Hepatic stellate cell (primary cell): ENCODE measurements at regions not wholly inside any gene's neighbourhood (a gene's known extent, or its start where the extent isn't known, plus 50 kb on each side); places are given as distances from the start of the nearest gene placed in this dataset.

Source experiments
- DNase-seq: peaks from one replicate; pipeline ENCODE4 v3.0.0; 2011; ENCODE audit warnings: low spot score

DNA sequence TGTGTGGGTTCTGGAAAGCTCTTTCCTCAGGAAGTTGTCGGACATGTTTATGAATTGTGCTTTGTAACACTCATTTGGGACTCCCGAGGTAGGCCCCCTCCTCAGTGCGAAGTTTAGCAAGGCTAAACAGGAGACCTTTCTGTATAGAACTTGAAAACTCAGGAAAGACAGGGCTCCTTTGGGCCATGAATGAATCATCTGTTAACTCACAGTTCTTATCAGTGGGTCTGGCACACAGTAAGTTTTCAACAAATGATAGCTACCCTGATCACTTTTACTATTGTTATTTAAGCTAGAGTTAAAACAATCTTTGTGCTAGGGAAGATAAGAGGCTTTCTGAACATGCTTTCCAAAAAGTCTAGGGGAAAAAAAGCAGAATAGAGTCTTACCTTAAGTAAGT lies 430.5 kb upstream of the ETAA1 start:
- no peak for DNase-seq

GRCh38 chr2:66968946-66969345 lies 428.2 kb upstream of the ETAA1 start:
- DNase-seq: no peak

GRCh38 chr2:66981074-66981473 lies 416.1 kb upstream of the ETAA1 start:
- DNase-seq: no peak

DNA sequence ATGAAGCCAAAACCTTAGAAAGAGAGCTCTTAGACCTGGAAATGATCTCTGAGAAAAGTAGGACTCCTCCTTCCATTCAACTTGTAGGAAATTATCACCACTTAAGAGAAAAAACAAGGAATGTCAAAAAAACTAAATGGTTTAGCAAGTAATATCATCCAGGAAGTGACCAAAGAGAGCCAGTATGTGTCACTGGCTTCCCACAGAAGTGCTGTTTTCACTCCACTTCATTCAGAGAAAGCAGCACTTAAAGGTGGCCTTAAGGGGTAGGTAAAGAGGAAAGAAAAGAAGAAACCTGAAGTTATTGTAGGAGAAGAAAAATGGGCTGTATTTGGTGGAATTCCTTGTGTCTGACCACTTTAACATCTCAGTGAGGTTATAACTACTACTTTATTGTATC lies 414.4 kb upstream of the ETAA1 start:
- DNase-seq: no peak

DNA sequence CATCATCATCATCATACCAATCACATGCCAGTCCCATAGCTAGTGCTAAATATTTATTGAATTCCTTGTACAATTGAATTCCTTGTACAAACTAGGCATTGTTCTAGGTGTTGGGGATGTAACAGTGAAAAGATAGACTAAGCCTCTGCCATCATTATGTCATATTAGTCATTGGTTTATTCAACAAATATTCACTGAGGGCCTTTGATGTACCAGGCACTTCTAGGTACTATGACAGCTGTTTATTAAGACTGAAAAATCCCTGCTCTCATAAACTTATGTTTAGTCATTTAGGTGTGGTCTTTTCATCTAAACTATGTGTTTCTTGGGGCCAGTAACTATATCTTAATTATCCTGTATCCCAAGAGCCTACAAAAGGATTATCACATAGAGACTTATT lies 412.3 kb upstream of the ETAA1 start:
- DNase-seq: no peak

- no peak for DNase-seq
These were observed 411.2 kb upstream of the ETAA1 start for GRCh38 chr2:66985906-66986305.

GRCh38 chr2:66987733-66988132 lies 409.4 kb upstream of the ETAA1 start:
- DNase-seq: no peak

GRCh38 chr2:66994654-66995053 lies 402.5 kb upstream of the ETAA1 start:
- no peak for DNase-seq

DNA sequence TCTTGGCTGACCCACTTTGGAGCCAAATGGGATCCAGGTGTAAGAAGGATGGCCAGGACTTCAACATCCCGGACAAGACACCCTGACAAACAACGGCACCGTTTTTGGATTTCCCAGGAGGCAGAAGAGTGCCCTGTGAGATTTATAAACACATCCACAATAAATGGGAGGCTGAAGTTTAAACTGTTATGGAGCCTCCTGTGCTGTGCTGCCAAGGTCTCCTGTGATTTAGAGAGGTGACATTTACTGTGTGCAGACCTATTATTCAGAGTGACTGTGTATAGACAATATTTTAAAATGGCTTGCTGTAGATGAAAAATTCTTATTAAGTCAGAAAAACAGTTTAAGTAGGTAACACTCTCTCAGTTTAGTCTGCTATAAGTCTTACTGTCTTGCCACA lies 401.5 kb upstream of the ETAA1 start:
- DNase-seq: no peak

GRCh38 chr2:67002618-67003371 lies 394.3 kb upstream of the ETAA1 start:
- no peak for DNase-seq

DNA sequence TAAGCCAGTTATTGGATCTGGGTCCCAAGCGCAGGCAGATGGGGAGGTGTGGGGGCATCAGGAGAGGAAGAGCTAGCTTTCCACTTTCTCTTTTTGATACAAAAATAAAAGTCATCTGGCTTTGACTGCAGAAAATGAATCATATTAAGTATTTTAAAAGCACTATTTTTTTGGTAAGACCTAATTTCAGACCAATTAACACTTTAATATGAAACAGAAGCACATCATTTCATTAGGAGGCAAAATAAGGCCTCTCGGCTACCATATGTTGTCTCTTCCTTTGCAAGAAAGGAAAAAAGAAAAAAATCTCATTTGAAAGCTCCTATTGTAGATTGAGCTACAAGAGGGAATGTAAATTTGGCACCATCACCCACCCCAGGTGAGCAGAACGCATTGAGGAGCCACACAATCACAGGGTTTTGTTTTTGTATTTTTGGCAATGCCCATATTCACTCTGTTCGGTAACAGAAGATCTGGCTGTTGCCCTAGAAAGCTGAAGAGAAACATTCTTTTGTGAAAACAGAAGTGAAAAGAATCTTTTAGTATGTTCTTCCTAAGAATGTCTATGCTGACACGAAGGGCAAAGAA lies 390.7 kb upstream of the ETAA1 start:
- no peak for DNase-seq

DNA sequence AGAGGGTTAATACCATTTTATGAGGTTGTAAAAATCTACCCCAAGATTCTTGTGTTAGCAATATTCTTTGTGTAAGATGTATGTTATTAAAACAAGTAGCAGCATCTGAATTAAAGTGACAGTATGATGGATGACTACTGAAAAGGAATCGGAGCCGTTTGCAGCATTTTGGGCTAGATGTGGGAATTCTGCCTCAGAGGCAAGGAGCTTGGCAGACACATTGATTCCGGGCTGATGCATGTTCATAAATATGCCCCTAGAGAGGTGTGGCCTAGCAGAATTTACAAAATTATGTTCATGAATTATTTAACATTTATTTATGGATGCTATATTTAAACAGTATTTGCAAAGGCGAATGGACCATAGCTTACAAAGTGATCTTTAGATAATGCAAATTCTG lies 389.0 kb upstream of the ETAA1 start:
- DNase-seq: no peak

- DNase-seq: no peak
These were observed 385.0 kb upstream of the ETAA1 start for GRCh38 chr2:67012165-67012564.

- DNase-seq: no peak
These were observed 383.3 kb upstream of the ETAA1 start for GRCh38 chr2:67013821-67014220.

DNA sequence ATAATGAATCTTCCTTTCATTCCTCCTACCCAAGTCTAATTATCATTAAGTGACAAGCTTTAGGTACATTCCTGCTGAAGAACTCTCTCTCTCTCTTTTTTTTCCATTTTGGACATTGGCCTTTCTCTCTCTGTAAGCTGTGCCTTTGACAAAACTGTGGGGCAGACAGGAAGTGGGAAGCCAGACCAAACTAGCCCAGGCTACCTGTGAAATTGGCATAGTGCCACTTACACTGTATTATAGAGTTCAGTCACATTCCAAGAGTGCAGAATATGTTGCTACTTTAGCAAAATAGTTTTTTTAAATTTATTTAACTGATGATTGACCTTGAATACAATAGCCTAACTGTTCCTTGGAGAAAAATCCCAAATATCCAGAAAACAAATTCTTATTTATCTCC lies 381.5 kb upstream of the ETAA1 start:
- no peak for DNase-seq

GRCh38 chr2:67018301-67018700 lies 378.8 kb upstream of the ETAA1 start:
- no peak for DNase-seq

GRCh38 chr2:67032076-67032475 lies 365.1 kb upstream of the ETAA1 start:
- no peak for DNase-seq

- DNase-seq: no peak
These were observed 360.7 kb upstream of the ETAA1 start for GRCh38 chr2:67036444-67036843.

- DNase-seq: no peak
These were observed 359.5 kb upstream of the ETAA1 start for GRCh38 chr2:67037655-67038054.

DNA sequence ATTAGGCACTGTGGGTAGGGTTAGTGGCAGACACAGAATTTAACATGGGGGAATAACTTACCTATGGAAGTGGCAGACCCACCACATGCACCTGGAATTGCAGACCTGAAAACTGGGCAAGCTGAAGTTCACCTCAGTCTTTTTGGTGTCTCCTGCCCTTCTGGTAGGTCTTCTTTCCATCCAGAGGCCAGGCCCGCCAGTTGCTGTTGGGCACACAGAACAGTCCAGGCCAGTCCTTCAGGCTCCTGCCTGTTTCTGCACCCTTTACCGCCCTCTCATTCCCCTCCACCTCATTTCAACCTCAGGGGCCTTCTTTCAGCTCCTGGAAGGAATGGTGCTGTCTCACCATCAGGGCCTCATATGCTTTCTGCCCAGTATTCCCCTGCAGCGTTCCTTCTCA lies 358.9 kb upstream of the ETAA1 start:
- no peak for DNase-seq

GRCh38 chr2:67039058-67039457 lies 358.1 kb upstream of the ETAA1 start:
- no peak for DNase-seq

DNA sequence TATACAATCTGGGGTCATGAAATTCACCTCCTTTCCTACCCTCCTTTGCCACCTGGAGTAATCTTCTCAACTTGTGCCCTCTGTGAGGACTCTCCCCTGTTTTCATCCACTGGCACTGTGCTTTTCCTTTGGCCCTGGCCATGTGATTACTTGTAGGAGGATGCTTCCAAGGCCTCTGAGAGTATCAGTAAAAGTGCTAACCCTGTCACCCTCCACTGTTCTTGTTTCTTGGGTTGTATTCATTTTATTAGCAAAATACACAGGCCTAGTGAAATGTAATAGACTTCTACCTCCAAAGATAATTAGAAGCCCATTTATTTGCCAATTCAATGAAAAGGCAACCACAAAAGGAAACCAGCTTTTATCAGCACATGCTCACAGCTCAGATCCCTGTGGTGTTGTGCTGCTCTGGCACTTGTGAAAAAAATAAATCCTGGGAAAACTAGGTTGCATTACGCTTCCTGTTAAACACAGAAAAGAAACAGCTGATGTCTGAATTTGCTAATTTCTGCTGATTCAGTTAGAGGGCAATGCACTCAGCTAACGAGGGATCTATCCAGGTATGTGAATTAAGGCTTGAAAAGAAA lies 357.5 kb upstream of the ETAA1 start:
- DNase-seq: no peak

- DNase-seq: peak; percentile 2
These were observed 356.1 kb upstream of the ETAA1 start for GRCh38 chr2:67041051-67041450.
